K562 (cell line): ENCODE measurements at regions not wholly inside any gene's neighbourhood (a gene's known extent, or its start where the extent isn't known, plus 50 kb on each side); places are given as distances from the start of the nearest gene placed in this dataset.

Source experiments
- FOXP1 ChIP-seq: sonication (generic); formaldehyde crosslinking; IDR thresholded peaks from 2 replicates; pipeline ENCODE4 v1.8.0; 2022; ENCODE audit warnings: mild to moderate bottlenecking, missing genetic modification reagents
- SIX5 ChIP-seq, 2 experiments: IDR thresholded peaks; 2 replicates each; pipeline ENCODE4 v1.6.1; 2011; ENCODE audit warnings: low read length in 2 of 2, borderline replicate concordance in 1 of 2, low read depth in 1 of 2, mild to moderate bottlenecking in 1 of 2, moderate library complexity in 1 of 2; ENCODE audit not compliant: insufficient read depth in 1 of 2
- XRCC3 ChIP-seq: fragments of 450-650 bp; IDR thresholded peaks from 2 replicates; pipeline ENCODE4 v1.6.1; 2017; ENCODE audit warnings: mild to moderate bottlenecking, moderate library complexity
- TF ChIP-seq, protein P1 (sequence below): sonication (generic); formaldehyde crosslinking; IDR thresholded peaks from 2 replicates; pipeline ENCODE4 v1.8.1; 2022; ENCODE audit warnings: missing genetic modification reagents

DNA sequence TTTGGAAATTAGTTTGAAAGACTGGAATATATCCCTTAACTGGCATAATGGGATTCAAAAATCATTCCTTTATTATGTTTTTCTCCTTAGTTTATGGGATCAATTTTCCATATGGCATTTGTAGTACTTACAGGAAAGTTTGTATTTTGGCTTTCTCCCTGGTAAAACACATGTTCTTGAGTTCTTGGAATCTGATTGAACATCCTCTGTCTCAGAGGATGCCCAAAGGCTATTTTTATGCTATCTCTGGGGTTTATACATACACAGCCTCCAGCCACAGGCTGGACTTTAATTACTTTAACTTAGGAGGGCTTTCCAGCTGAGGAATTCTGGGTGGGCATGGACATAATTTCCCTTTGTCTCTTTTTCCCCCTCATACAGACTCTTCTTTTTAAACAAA is 236.4 kb downstream of the HGF start:
- TF ChIP-seq, protein P1, sequence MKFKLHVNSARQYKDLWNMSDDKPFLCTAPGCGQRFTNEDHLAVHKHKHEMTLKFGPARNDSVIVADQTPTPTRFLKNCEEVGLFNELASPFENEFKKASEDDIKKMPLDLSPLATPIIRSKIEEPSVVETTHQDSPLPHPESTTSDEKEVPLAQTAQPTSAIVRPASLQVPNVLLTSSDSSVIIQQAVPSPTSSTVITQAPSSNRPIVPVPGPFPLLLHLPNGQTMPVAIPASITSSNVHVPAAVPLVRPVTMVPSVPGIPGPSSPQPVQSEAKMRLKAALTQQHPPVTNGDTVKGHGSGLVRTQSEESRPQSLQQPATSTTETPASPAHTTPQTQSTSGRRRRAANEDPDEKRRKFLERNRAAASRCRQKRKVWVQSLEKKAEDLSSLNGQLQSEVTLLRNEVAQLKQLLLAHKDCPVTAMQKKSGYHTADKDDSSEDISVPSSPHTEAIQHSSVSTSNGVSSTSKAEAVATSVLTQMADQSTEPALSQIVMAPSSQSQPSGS, result no peak
- TF ChIP-seq FOXP1 (no peak), SIX5 (IDR thresholded peaks at IDR 0.05; ENCODE audit: borderline replicate concordance in 1 of 2, insufficient read depth in 1 of 2, low read depth in 1 of 2, low read length in 2 of 2) (no peak), XRCC3 (no peak)
